Stimulated activated CD8-positive, alpha-beta memory T cell treated with anti-CD3 and anti-CD28 coated beads, Interleukin-4, amount 100 ng/mL, for 48 hours (primary cell): ENCODE measurements at regions not wholly inside any gene's neighbourhood (a gene's known extent, or its start where the extent isn't known, plus 50 kb on each side); places are given as distances from the start of the nearest gene placed in this dataset.
"Not testable (repeated sequence)": the region's sequence is repeated elsewhere in the genome, so short reads cannot be mapped to it uniquely, and the experiment has no call there.

Source experiments
- DNase-seq: peaks from one replicate; pipeline ENCODE4 v3.0.0-alpha.2; 2020

- no peak for DNase-seq
Observed at GRCh38 chr11:38365274-38365673, 1767.2 kb upstream of the RAG2 start.

- DNase-seq = no peak
Observed at GRCh38 chr11:38356255-38356654, 1758.2 kb upstream of the RAG2 start.

GRCh38 chr11:38345286-38345685, 1747.2 kb upstream of the RAG2 start:
- no peak for DNase-seq

- not testable (repeated sequence) for DNase-seq
Observed at GRCh38 chr11:38341612-38342011, 1743.6 kb upstream of the RAG2 start.

- DNase-seq = no peak
Observed at GRCh38 chr11:38339835-38340440, 1741.9 kb upstream of the RAG2 start.

- not testable (repeated sequence) for DNase-seq
Observed at GRCh38 chr11:38338022-38338421, 1740.0 kb upstream of the RAG2 start.

- DNase-seq = no peak
Observed at GRCh38 chr11:38332046-38332445, 1734.0 kb upstream of the RAG2 start.

- DNase-seq = no peak
Observed at GRCh38 chr11:38330578-38330977, 1732.5 kb upstream of the RAG2 start.

GRCh38 chr11:38323961-38324761, 1726.1 kb upstream of the RAG2 start:
- no peak for DNase-seq

GRCh38 chr11:38315151-38315550, 1717.1 kb upstream of the RAG2 start:
- DNase-seq = no peak

GRCh38 chr11:38307455-38307854, 1709.4 kb upstream of the RAG2 start:
- DNase-seq = no peak

- DNase-seq = no peak
Observed at GRCh38 chr11:38305682-38306081, 1707.6 kb upstream of the RAG2 start.

GRCh38 chr11:38304926-38305325, 1706.9 kb upstream of the RAG2 start:
- DNase-seq = no peak

- DNase-seq = no peak
Observed at GRCh38 chr11:38302564-38302963, 1704.5 kb upstream of the RAG2 start.

GRCh38 chr11:38300570-38300969, 1702.5 kb upstream of the RAG2 start:
- no peak for DNase-seq

GRCh38 chr11:38296211-38296776, 1698.3 kb upstream of the RAG2 start:
- no peak for DNase-seq

- DNase-seq = no peak
Observed at GRCh38 chr11:38282718-38283117, 1684.7 kb upstream of the RAG2 start.

GRCh38 chr11:38278457-38279141, 1680.6 kb upstream of the RAG2 start:
- no peak for DNase-seq

GRCh38 chr11:38274031-38274430, 1676.0 kb upstream of the RAG2 start:
- no peak for DNase-seq

- DNase-seq = no peak
Observed at GRCh38 chr11:38272376-38272775, 1674.3 kb upstream of the RAG2 start.

- no peak for DNase-seq
Observed at GRCh38 chr11:38266691-38267090, 1668.7 kb upstream of the RAG2 start.

GRCh38 chr11:38256436-38256835, 1658.4 kb upstream of the RAG2 start:
- DNase-seq = no peak

- no peak for DNase-seq
Observed at GRCh38 chr11:38254913-38255312, 1656.9 kb upstream of the RAG2 start.

- DNase-seq = no peak
Observed at GRCh38 chr11:38252620-38253019, 1654.6 kb upstream of the RAG2 start.
